ENCODE measurements at regions not wholly inside any gene's neighbourhood (a gene's known extent, or its start where the extent isn't known, plus 50 kb on each side); places are given as distances from the start of the nearest gene placed in this dataset.

DNA sequence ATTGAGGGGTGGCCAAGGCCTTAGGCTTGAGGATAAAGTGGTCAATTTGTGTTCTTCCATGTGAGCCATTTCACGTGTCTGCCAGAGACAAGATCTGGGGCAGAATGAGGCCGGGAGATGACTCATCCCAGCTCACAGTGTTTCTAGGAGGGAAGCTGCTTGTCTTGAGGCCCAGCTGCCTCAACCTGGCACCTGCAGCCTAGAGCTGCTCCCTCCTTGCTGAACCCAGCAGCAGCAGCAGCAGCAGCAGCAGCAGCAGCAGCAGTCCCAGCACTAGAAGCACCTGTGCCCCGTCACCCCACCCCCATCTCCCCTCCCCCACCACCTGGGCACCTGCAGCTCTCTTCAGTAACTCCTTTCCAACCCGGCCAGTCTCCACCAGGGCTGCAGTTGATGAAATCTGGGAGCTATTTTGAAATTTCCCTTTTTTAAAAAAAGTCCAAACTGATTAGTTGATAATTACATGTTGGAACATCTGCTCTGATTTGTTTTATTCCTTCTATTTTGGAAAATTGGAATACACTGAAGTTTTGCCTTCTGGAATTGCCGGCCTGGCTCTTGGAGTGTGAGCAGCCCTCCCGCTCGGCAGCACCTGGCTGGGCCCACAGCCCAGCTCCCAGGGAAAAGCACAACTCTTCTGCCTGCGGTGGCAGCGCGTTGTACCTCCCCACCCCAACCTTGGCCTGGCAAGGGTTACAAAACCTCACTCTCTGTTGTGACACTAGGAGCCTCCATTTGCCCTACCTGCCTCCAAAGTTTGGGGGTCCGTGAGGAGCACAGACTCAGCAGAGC is 143.5 kb downstream of the NXPE2 start:
- no peaks in the 10 kb centered on the region for H3K4me1 ChIP-seq (ENCODE audit: control insufficient read depth in 4 of 4, insufficient read depth in 4 of 4, low read length in 3 of 4)
- TF ChIP-seq TAF1 (conservative IDR thresholded peaks at IDR 0.05), result no peak
- TF ChIP-seq, protein P1, sequence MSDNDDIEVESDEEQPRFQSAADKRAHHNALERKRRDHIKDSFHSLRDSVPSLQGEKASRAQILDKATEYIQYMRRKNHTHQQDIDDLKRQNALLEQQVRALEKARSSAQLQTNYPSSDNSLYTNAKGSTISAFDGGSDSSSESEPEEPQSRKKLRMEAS (IDR thresholded peaks at IDR 0.05), result no peak
- no peak for TF ChIP-seq FOXA1 (IDR thresholded peaks at IDR 0.05)
- no peak for TF ChIP-seq RAD21 (IDR thresholded peaks at IDR 0.05)
- no peak for TF ChIP-seq HNF4A (conservative IDR thresholded peaks at IDR 0.05)
- no peak for TF ChIP-seq GABPA (IDR thresholded peaks at IDR 0.05 in 1 of 2, conservative IDR thresholded peaks at IDR 0.05 in 1 of 2)
- TF ChIP-seq JUND (IDR thresholded peaks at IDR 0.05), result no peak
- TF ChIP-seq, protein P2, sequence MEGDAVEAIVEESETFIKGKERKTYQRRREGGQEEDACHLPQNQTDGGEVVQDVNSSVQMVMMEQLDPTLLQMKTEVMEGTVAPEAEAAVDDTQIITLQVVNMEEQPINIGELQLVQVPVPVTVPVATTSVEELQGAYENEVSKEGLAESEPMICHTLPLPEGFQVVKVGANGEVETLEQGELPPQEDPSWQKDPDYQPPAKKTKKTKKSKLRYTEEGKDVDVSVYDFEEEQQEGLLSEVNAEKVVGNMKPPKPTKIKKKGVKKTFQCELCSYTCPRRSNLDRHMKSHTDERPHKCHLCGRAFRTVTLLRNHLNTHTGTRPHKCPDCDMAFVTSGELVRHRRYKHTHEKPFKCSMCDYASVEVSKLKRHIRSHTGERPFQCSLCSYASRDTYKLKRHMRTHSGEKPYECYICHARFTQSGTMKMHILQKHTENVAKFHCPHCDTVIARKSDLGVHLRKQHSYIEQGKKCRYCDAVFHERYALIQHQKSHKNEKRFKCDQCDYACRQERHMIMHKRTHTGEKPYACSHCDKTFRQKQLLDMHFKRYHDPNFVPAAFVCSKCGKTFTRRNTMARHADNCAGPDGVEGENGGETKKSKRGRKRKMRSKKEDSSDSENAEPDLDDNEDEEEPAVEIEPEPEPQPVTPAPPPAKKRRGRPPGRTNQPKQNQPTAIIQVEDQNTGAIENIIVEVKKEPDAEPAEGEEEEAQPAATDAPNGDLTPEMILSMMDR (IDR thresholded peaks at IDR 0.05; ENCODE audit: low read depth, low read length, missing input control), result no peak
- TF ChIP-seq, protein P3, sequence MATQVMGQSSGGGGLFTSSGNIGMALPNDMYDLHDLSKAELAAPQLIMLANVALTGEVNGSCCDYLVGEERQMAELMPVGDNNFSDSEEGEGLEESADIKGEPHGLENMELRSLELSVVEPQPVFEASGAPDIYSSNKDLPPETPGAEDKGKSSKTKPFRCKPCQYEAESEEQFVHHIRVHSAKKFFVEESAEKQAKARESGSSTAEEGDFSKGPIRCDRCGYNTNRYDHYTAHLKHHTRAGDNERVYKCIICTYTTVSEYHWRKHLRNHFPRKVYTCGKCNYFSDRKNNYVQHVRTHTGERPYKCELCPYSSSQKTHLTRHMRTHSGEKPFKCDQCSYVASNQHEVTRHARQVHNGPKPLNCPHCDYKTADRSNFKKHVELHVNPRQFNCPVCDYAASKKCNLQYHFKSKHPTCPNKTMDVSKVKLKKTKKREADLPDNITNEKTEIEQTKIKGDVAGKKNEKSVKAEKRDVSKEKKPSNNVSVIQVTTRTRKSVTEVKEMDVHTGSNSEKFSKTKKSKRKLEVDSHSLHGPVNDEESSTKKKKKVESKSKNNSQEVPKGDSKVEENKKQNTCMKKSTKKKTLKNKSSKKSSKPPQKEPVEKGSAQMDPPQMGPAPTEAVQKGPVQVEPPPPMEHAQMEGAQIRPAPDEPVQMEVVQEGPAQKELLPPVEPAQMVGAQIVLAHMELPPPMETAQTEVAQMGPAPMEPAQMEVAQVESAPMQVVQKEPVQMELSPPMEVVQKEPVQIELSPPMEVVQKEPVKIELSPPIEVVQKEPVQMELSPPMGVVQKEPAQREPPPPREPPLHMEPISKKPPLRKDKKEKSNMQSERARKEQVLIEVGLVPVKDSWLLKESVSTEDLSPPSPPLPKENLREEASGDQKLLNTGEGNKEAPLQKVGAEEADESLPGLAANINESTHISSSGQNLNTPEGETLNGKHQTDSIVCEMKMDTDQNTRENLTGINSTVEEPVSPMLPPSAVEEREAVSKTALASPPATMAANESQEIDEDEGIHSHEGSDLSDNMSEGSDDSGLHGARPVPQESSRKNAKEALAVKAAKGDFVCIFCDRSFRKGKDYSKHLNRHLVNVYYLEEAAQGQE (IDR thresholded peaks at IDR 0.05), result no peak
- TF ChIP-seq SP1 (IDR thresholded peaks at IDR 0.05), result no peak
- TF ChIP-seq, protein P4, sequence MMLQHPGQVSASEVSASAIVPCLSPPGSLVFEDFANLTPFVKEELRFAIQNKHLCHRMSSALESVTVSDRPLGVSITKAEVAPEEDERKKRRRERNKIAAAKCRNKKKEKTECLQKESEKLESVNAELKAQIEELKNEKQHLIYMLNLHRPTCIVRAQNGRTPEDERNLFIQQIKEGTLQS (IDR thresholded peaks at IDR 0.05), result no peak
- TF ChIP-seq RXRA (IDR thresholded peaks at IDR 0.05), result no peak
- no peak for TF ChIP-seq FOXA2 (IDR thresholded peaks at IDR 0.05)
- TF ChIP-seq EGR1 (IDR thresholded peaks at IDR 0.05; ENCODE audit: low read depth in 2 of 2), result no peak
- TF ChIP-seq NR2F2 (IDR thresholded peaks at IDR 0.05), result no peak
- TF ChIP-seq, protein P5, sequence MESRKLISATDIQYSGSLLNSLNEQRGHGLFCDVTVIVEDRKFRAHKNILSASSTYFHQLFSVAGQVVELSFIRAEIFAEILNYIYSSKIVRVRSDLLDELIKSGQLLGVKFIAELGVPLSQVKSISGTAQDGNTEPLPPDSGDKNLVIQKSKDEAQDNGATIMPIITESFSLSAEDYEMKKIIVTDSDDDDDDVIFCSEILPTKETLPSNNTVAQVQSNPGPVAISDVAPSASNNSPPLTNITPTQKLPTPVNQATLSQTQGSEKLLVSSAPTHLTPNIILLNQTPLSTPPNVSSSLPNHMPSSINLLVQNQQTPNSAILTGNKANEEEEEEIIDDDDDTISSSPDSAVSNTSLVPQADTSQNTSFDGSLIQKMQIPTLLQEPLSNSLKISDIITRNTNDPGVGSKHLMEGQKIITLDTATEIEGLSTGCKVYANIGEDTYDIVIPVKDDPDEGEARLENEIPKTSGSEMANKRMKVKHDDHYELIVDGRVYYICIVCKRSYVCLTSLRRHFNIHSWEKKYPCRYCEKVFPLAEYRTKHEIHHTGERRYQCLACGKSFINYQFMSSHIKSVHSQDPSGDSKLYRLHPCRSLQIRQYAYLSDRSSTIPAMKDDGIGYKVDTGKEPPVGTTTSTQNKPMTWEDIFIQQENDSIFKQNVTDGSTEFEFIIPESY (IDR thresholded peaks at IDR 0.05), result no peak
- TF ChIP-seq YY1 (IDR thresholded peaks at IDR 0.05), result no peak
- TF ChIP-seq HNF4G (IDR thresholded peaks at IDR 0.05), result no peak
- no peak for DNase-seq (ENCODE audit: low spot score)
- H3K27me3 ChIP-seq (ENCODE audit: control insufficient read depth in 4 of 4, insufficient read depth in 4 of 4, low read length in 3 of 4), result peaks cover 0 to 3% (median under 1%) of the 10 kb centered on the region in 4 donors
- no peak overlapping the region for H3K9ac ChIP-seq (ENCODE audit: low read depth in 1 of 2, low read length in 2 of 2)
- H3K9me3 ChIP-seq (ENCODE audit: control insufficient read depth in 4 of 4, low read length in 3 of 4), result peaks cover 0 to 4% (median 0%) of the 10 kb centered on the region in 4 donors
- H3K36me3 ChIP-seq (ENCODE audit: control insufficient read depth in 4 of 4, insufficient read depth in 3 of 4, low read depth in 1 of 4, low read length in 3 of 4), result no peaks in the 10 kb centered on the region
- H3K4me3 ChIP-seq (ENCODE audit: low read depth in 1 of 3, low read length in 3 of 3), result no peak overlapping the region
- WGBS, result 72% methylated on average over 11 of the region's 11 CpGs
- H3K27ac ChIP-seq (ENCODE audit: low read depth in 1 of 2, low read length in 2 of 2), result no peak overlapping the region
